Activated T-helper 1 cell treated with anti-CD3 and anti-CD28 coated beads, Interleukin-12 subunit alpha, Interleukin-12 subunit beta, Interleukin-2, Interleukin-4 antibody, amounts not matched to agents 30 ng/mL and 10 ng/mL and 1 ng/mL, durations not matched to agents 14 hours and 24 hours and 36 hours (primary cell): ENCODE measurements at regions not wholly inside any gene's neighbourhood (a gene's known extent, or its start where the extent isn't known, plus 50 kb on each side); places are given as distances from the start of the nearest gene placed in this dataset.
"Not testable (repeated sequence)": the region's sequence is repeated elsewhere in the genome, so short reads cannot be mapped to it uniquely, and the experiment has no call there.

ENCODE experiments used
- DNase-seq: peaks from one replicate; pipeline ENCODE4 v3.0.0; 2021; ENCODE audit warnings: low spot score
- H3K27ac Mint-ChIP-seq: one replicate; pipeline ENCODE4 v1.8.0; 2021; ENCODE audit warnings: mild to moderate bottlenecking, mixed read lengths
- H3K27me3 Mint-ChIP-seq: one replicate; pipeline ENCODE4 v1.8.0; 2022; ENCODE audit warnings: mild to moderate bottlenecking, moderate library complexity, mixed read lengths; ENCODE audit not compliant: insufficient read depth
- H3K36me3 Mint-ChIP-seq: one replicate; pipeline ENCODE4 v1.8.0; 2021; ENCODE audit warnings: low read depth, mixed read lengths
- H3K4me1 Mint-ChIP-seq: one replicate; pipeline ENCODE4 v1.8.0; 2021; ENCODE audit warnings: low read depth, mixed read lengths
- H3K4me3 Mint-ChIP-seq: one replicate; pipeline ENCODE4 v1.8.0; 2021; ENCODE audit warnings: mild to moderate bottlenecking, moderate library complexity, mixed read lengths
- H3K9me3 Mint-ChIP-seq: one replicate; pipeline ENCODE4 v1.8.0; 2021; ENCODE audit warnings: mixed read lengths
- intact Hi-C: fragments of 100-400 bp; cut with micrococcal nuclease; formaldehyde crosslinking; loops from one replicate; pipeline ENCODE4 v1.15.1; 2024

DNA sequence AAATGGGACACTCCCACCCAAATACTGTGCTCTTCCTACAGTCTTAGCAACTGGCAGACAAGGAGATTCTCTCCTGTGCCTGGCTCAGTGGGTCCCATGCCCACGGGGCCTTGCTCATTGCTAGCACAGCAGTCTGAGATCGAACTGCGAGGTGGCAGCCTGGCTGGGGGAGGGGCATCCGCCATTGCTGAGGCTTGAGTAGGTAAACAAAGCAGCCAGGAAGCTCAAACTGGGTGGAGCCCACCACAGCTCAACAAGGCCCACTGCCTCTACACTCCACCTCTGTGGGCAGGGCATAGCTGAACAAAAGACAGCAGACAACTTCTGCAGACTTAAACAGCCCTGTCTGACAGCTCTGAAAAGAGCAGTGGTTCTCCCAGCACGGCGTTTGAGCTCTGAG, 174.8 kb downstream of the COL12A1 start:
- intact Hi-C loops, H3K9me3 Mint-ChIP-seq, DNase-seq, H3K27ac Mint-ChIP-seq, H3K36me3 Mint-ChIP-seq, H3K4me3 Mint-ChIP-seq, H3K4me1 Mint-ChIP-seq, H3K27me3 Mint-ChIP-seq: not testable (repeated sequence)

- Mint-ChIP-seq H3K4me3 (no peak overlapping the region), H3K27ac (no peak overlapping the region), H3K9me3 (no peaks in the 10 kb centered on the region), H3K36me3 (no peaks in the 10 kb centered on the region), H3K4me1 (no peaks in the 10 kb centered on the region), H3K27me3 (no peaks in the 10 kb centered on the region)
- no peak for DNase-seq
- intact Hi-C loops: no loop called here
Measured at GRCh38 chr6:75029333-75029732, 176.5 kb downstream of the COL12A1 start.

DNA sequence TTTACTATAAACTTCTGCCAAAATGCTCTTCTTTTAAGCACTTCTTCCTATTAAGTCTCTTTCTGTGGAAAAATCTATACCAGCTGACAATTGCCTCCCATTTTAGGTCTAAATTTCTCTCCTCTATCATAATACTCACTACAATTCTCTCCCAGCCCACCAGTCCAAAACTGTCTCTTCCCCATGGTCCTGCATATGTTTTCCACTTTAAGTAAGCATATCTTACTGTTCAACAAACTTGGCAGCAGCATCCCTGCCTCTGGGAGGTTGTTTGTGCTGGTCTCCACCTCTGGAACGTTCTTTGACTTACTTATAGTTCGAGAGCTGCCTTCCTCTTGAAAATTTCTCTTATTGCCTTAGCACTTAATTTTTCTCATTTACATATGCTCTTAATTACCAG, 180.5 kb downstream of the COL12A1 start:
- no peaks in the 10 kb centered on the region for H3K27me3 Mint-ChIP-seq
- H3K4me1 Mint-ChIP-seq: no peaks in the 10 kb centered on the region
- DNase-seq: no peak
- no peaks in the 10 kb centered on the region for H3K9me3 Mint-ChIP-seq
- intact Hi-C loops: no loop called here
- H3K4me3 Mint-ChIP-seq: no peak overlapping the region
- H3K36me3 Mint-ChIP-seq: no peaks in the 10 kb centered on the region
- no peak overlapping the region for H3K27ac Mint-ChIP-seq

DNA sequence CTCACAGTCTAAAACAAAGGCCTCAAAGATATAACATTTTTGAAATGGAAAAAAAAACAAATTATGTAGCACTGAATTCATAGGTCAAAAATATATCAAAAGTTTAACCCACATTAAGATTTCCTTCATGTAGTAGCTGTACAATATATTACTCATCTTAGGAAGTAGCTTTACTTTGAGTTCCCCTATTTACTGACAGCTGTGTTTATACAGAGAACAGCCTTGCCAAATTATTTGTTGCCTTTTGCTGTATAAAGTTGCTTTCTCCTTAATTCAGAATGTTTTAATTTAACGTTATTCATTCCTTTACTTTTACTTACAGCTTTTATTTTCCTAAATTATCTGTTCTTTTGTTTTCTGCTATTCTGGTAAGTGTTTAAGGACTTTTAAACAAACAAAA, 181.0 kb downstream of the COL12A1 start:
- intact Hi-C loops: no loop called here
- Mint-ChIP-seq H3K27ac (no peak overlapping the region), H3K4me3 (no peak overlapping the region), H3K36me3 (no peaks in the 10 kb centered on the region), H3K27me3 (no peaks in the 10 kb centered on the region), H3K4me1 (no peaks in the 10 kb centered on the region), H3K9me3 (no peaks in the 10 kb centered on the region)
- no peak for DNase-seq

DNA sequence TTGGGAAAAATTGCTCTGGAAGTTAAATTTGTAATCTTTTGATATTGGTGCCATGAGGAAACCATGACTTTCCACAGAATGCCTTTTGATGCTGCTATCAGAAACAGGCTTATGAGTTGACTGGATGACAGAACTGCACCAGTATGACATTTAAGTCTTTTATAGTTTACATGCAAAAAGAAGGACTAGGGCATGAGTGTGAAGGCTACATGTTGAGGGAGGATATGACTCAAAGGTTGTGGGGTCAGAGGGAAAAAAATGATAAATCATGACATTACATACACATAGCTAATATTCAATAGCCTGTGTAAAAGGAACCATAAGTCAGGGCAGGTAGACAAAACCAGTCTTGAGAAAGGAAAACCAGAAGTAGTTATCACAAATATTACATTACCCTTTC, 182.2 kb downstream of the COL12A1 start:
- Mint-ChIP-seq H3K36me3 (no peaks in the 10 kb centered on the region), H3K27ac (no peak overlapping the region), H3K9me3 (peaks cover 8% of the 10 kb centered on the region), H3K27me3 (no peaks in the 10 kb centered on the region), H3K4me3 (no peak overlapping the region), H3K4me1 (no peaks in the 10 kb centered on the region)
- DNase-seq: no peak
- intact Hi-C loops: no loop called here

DNA sequence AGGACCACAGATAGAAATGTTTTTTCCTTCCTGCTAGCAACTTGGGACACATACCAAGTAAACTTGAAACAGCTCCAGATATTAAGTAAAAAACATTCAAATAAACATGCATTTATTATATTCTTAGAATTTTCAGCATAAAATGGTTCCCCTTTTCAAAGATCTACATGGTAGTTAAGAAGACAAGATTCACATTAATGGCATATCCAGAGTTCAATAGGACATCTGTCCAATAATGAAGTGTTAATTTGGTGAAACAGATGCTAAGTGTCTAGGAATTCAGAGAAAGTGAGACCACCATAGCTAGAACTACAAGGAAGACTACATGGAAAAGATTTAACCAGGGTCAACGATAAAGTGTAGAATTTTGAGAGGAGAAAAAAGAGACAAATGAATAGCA, 184.9 kb downstream of the COL12A1 start:
- intact Hi-C loops: no loop called here
- no peak overlapping the region for H3K4me3 Mint-ChIP-seq
- no peaks in the 10 kb centered on the region for H3K36me3 Mint-ChIP-seq

DNA sequence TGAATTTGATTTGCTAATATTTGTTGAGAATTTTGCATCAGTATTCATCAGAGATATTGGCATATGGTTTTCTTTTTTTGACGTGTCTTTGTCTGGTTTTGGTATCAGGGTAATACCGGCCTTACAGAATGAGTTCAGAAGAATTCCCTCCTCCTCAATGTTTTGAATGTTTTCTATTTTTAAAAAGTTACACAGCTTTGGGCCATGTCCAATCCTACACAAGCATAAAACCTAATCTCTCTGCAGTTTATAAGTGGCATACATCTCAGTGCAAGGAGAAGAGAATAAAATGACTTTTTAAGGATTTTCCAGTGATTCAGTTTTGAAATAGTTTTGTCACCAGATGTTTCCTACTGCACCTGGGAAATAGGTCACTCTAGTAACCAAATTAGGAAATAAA, 185.5 kb downstream of the COL12A1 start:
- H3K36me3 Mint-ChIP-seq: no peaks in the 10 kb centered on the region
- no peak overlapping the region for H3K27ac Mint-ChIP-seq
- no peak overlapping the region for H3K4me3 Mint-ChIP-seq
- no peak for DNase-seq
- intact Hi-C loops: no loop called here
- no peaks in the 10 kb centered on the region for H3K27me3 Mint-ChIP-seq
- peaks cover 8% of the 10 kb centered on the region for H3K9me3 Mint-ChIP-seq
- no peaks in the 10 kb centered on the region for H3K4me1 Mint-ChIP-seq

More for the DNA sequence above, 184.9 kb downstream of the COL12A1 start:
- Mint-ChIP-seq H3K4me1 (no peaks in the 10 kb centered on the region), H3K27ac (no peak overlapping the region), H3K9me3 (peaks cover 8% of the 10 kb centered on the region), H3K27me3 (no peaks in the 10 kb centered on the region)
- DNase-seq: no peak

DNA sequence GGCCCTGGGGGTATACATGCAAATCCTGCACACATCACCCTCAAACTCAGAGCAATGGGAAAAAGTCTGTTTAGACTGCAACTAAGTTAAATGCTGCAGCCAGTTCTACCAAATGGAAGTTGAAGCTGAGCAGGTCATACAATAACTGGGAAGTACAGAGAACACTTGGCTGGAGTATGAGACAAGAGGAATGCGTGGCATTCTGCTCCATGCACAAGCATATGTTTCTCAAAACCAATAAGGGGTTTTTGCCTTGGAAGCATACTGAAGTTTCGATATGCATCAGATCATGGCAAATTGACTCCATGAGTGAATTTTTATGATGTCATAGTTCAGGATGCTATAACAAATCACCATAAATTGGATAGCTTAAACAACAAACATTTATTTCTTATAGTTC, 193.8 kb downstream of the COL12A1 start:
- H3K9me3 Mint-ChIP-seq: no peaks in the 10 kb centered on the region
- H3K4me3 Mint-ChIP-seq: no peak overlapping the region
- H3K4me1 Mint-ChIP-seq: no peaks in the 10 kb centered on the region
- no peaks in the 10 kb centered on the region for H3K36me3 Mint-ChIP-seq
- DNase-seq: no peak
- intact Hi-C loops: no loop called here
- no peaks in the 10 kb centered on the region for H3K27me3 Mint-ChIP-seq
- no peak overlapping the region for H3K27ac Mint-ChIP-seq

GRCh38 chr6:75003984-75004383, 201.9 kb downstream of the COL12A1 start:
- H3K4me3 Mint-ChIP-seq, DNase-seq, H3K36me3 Mint-ChIP-seq, H3K4me1 Mint-ChIP-seq, H3K27ac Mint-ChIP-seq, H3K9me3 Mint-ChIP-seq, H3K27me3 Mint-ChIP-seq, intact Hi-C loops: not testable (repeated sequence)

- intact Hi-C loops: no loop called here
- H3K4me1 Mint-ChIP-seq: no peaks in the 10 kb centered on the region
- H3K9me3 Mint-ChIP-seq: no peaks in the 10 kb centered on the region
- DNase-seq: no peak
- no peak overlapping the region for H3K4me3 Mint-ChIP-seq
- H3K27me3 Mint-ChIP-seq: no peaks in the 10 kb centered on the region
- no peaks in the 10 kb centered on the region for H3K36me3 Mint-ChIP-seq
- H3K27ac Mint-ChIP-seq: no peak overlapping the region
Measured at GRCh38 chr6:74997646-74998045, 208.2 kb downstream of the COL12A1 start.

DNA sequence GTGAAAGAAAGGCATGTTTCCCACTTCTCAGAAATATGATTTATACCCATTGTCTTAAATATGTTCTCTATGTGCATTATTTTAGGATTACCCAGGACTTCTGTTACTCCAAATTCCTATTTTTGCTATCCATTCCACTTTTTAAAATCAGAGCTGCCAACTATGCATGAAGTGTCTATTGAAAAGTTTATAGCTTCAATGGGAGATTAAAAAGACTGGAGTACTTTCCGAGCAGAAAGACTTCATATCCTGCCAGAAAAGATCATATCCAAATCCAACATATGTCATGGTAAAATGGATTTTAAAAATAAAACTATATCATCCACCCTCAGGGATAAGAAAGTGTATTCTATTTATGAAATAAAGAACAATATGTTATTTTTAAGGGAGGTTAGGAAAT, 212.7 kb downstream of the COL12A1 start:
- no peaks in the 10 kb centered on the region for H3K9me3 Mint-ChIP-seq
- intact Hi-C loops: no loop called here
- H3K36me3 Mint-ChIP-seq: no peaks in the 10 kb centered on the region
- no peak for DNase-seq
- H3K27ac Mint-ChIP-seq: no peak overlapping the region
- no peaks in the 10 kb centered on the region for H3K4me1 Mint-ChIP-seq
- H3K4me3 Mint-ChIP-seq: no peak overlapping the region
- no peaks in the 10 kb centered on the region for H3K27me3 Mint-ChIP-seq

GRCh38 chr6:74991573-74992332, 214.1 kb downstream of the COL12A1 start:
- Mint-ChIP-seq H3K9me3 (no peaks in the 10 kb centered on the region), H3K4me3 (no peak overlapping the region), H3K4me1 (no peaks in the 10 kb centered on the region), H3K36me3 (no peaks in the 10 kb centered on the region), H3K27ac (no peak overlapping the region), H3K27me3 (no peaks in the 10 kb centered on the region)
- intact Hi-C loops: no loop called here
- DNase-seq: no peak

- intact Hi-C loops: no loop called here
- no peak overlapping the region for H3K27ac Mint-ChIP-seq
Measured at GRCh38 chr6:74979065-74979766, 226.6 kb downstream of the COL12A1 start.

More at GRCh38 chr6:74979065-74979766, 226.6 kb downstream of the COL12A1 start:
- no peak for DNase-seq
- Mint-ChIP-seq H3K9me3 (no peaks in the 10 kb centered on the region), H3K36me3 (no peaks in the 10 kb centered on the region), H3K4me1 (no peaks in the 10 kb centered on the region), H3K27me3 (no peaks in the 10 kb centered on the region), H3K4me3 (no peak overlapping the region)
